CD4-positive, alpha-beta T cell treated with Interleukin-4 for 4 hours (primary cell): ENCODE measurements at regions not wholly inside any gene's neighbourhood (a gene's known extent, or its start where the extent isn't known, plus 50 kb on each side); places are given as distances from the start of the nearest gene placed in this dataset.
A peak's percentile ranks its signal among the peaks of the same experiment; 100 is the strongest.

ENCODE experiments used
- DNase-seq: peaks from one replicate; pipeline ENCODE4 v3.0.0-alpha.2; 2020

DNA sequence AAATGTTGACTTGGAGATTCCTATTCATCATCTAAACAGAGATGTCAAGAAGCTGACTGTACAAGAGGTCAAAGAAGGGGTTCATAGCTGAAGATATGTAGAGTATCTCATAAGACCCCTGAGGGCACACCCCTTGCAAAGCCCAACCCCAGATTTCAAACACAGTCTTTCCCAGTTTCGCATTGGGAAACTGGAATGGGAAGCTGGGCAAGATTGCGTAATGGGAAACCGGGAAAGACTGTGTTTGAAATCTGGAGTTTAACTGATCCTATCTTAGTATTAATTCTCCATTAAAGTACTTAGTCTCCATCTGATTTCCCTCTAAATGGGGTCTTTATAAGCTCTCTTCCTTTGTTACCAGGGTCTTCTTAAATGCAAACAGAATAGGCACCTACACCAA is 99.5 kb downstream of the FAM76B start:
- no peak for DNase-seq

- DNase-seq = peak; percentile 86
These were observed 100.9 kb downstream of the FAM76B start for GRCh38 chr11:95688501-95689222.

GRCh38 chr11:95688015-95688414 is 101.6 kb downstream of the FAM76B start:
- peak; percentile 25 for DNase-seq

- DNase-seq = no peak
These were observed 103.3 kb downstream of the FAM76B start for GRCh38 chr11:95686265-95686664.

- DNase-seq = no peak
These were observed 104.9 kb downstream of the FAM76B start for GRCh38 chr11:95684701-95685100.

DNA sequence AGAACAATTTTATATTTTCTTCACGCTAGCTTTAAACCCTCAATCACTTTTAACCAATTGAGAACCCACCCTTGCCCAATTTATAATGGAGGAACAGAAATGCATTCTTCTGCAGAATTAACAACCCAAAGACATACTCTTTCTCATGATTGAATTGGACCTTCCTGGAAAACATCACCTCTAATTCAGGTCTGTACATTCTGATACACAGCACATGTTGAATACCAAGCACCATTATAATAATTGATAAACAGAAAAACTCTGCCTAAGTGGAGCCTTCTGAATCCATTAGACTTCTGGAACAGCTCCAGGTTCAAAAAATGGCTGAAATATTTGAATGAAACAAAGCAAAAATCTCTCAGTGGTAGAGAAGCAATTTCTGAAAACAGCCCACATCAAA is 105.4 kb downstream of the FAM76B start:
- no peak for DNase-seq

DNA sequence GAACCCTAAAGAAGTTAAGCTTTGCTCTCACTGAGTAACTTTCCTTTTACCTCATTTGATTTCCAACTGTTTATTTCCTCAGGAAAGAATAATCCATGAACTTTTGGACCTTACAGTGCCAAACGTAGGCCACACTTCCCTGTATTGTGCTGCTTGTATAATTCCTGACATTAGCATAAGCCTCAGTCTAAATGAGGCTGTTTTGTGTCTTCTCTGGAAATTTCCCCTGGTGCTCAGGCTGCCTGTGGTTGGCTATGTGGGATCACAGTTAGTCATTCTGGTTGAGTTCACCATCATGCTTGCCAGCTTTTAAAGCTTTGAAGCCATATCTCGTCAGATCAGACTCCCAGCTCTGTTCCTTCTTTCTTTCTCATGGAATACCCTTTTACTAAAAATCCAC is 107.0 kb downstream of the FAM76B start:
- peak; percentile 37 for DNase-seq

DNA sequence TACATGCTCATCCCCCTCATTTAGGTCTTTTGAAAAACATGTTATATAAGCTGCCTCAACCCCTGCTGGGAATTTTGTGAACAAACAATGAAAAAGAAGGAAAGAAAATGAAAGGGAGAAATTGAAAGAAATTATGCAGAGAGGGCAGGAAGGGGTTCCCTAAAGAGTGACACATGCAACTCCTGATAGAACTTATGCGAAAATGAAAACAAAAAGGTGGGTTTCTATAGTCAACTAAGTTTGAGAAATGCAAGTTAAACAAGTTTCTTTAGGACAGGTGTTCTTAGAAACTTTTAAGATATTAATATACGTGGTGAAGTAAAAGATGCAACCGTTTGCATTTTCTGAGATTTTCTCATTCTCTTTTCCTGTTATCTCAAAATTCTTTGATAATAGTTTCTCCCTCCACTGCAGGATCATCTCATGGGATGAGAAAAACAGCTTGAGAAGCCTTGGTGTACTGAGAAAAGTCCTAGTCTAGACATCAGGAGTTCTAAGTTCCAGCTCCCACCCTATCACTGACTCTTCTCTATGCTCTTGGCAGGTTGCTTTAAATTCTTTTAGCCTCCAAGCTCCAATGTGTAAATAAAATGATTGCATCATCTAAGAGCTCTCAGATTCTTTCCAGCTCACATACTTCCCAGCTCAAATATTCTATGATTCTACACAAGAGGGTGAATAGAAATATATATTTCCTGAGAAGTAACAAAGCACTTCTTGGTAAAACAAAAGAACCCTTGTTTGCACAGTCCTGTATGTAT is 109.2 kb downstream of the FAM76B start:
- DNase-seq = peak; percentile 48

DNA sequence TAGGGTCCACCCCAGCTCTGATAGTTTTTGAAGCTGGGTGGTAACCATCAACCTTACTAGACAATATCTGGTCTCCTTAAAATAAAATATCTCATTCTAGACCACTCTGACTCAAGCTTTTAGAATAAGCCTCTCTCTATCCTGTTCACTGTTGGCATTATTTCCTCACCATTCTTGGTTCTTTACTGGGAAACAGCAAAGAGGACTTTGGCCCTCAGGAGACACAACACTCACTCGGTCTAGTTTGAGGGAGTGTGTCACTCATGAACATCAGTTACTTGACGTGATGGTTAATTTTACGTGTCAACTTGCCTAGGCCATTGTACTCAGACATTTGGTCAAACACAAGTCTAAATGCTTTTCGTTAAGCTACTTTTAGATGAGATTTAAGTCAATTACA is 110.6 kb downstream of the FAM76B start:
- no peak for DNase-seq

GRCh38 chr11:95676308-95676707 is 113.3 kb downstream of the FAM76B start:
- no peak for DNase-seq

DNA sequence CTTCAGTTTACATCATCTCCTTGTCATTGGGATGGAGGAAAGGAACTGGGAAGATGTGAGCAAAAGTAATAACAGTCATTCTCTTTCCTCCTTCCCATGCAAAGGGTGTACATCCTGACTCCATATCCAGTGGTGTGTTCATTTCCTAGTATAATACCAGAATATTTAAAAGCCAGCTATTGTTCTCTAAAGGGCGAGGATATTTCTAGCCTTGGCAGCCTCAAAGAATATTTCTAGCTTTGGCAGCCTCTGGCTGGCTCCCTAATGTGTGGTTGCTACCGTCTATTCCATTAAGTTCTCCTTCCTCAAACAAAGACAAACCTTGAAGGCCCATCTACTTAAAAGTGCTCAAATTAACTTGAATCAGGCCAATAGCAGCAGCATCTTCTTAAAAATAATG is 114.0 kb downstream of the FAM76B start:
- no peak for DNase-seq

DNA sequence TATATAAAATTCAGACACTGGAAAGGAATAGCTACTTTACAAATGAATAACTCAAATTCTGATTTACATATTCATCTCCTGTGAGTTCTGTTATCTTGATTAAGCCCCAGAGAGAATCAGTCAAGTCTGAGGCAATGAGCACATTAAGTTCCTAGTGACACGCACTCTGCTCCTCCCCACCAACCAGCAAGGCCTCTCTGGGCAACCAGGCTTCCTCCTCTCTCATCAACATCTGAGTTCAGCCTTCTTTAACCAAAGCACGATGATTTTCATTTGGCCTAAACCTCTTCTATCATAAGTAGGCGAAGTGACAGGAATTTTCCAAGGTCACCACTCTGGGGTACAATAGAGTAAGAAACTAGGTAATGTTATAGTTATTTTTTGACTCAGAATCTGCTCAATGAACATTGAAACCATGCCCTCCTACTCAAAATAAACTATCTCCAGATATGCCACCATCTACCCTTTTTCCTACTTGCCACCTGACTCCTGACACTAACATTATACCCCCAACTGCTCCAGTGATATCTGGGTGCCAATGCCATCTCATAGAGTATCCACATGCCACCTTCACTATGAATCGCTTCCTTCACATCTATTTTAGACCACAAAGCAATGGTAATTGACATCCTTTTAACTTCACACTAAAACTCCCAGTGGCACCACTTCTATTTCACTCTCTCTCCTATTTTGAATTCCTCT is 114.8 kb downstream of the FAM76B start:
- peak; percentile 24 for DNase-seq

DNA sequence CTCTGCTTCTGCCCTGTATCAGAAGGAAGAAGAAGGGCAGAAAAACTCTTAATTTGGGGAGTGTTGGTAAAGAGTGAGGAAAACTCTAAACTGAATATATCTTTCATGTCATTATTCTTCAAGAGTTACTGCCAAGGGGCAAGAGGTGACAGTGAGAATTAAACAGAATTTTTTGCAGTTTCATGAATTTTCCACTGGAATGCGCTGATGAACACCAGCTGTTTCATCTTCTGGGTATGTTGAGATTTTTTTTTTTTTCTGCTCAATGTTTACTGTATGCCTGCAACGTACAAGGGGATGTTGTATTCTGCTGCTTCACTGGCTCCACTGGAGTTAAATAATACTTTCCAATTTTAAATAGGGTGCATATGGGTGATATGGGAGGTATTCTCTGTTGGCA is 117.8 kb downstream of the FAM76B start:
- DNase-seq = no peak

- no peak for DNase-seq
These were observed 121.5 kb downstream of the FAM76B start for GRCh38 chr11:95668131-95668530.

GRCh38 chr11:95661162-95661561 is 128.4 kb downstream of the FAM76B start:
- DNase-seq = no peak

DNA sequence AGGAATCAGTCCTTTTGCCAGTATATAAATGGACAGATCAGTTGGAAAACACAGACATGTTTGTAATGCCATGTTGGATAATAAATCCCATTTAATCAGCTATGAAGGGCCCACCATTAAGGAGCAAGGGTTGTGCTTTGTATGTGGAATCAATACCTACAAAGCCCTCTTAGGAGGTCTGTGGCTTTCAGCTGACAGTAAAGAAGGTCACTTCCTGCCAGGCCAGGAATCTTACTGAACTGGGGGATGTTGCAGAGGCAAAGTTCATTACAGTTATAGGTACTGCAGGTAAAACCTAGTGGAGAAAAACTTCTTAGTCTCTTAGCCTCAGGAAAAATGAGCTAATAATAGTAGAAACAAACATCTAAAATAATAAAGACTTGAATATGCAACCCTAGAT is 129.5 kb downstream of the FAM76B start:
- DNase-seq = no peak

GRCh38 chr11:95659088-95659487 is 130.5 kb downstream of the FAM76B start:
- DNase-seq = no peak

GRCh38 chr11:95655536-95655935 is 134.0 kb downstream of the FAM76B start:
- DNase-seq = no peak

- no peak for DNase-seq
These were observed 135.9 kb downstream of the FAM76B start for GRCh38 chr11:95653680-95654079.

DNA sequence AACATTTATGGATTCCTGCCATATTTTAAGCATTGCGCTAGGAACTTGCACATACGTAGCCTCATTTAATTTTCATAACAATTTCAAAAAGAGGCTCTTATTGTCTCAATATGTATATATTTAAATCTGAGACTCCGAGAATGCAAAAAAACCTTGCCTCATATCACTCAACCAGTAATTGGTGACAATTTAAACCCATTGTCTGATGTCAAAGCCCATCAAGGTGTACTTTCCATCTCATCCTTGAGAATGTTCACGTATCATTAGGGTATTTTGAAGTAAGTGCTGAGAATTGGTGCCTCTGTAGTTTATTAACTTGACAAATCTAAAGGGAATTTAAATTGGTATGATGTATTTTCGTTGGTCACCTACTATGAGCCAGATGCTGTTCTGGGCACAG is 136.5 kb downstream of the FAM76B start:
- no peak for DNase-seq

- DNase-seq = no peak
These were observed 137.5 kb downstream of the FAM76B start for GRCh38 chr11:95652002-95652472.

GRCh38 chr11:95650276-95650675 is 139.3 kb downstream of the FAM76B start:
- no peak for DNase-seq

- DNase-seq = no peak
These were observed 141.7 kb downstream of the FAM76B start for GRCh38 chr11:95647871-95648270.

GRCh38 chr11:95647355-95647754 is 142.2 kb downstream of the FAM76B start:
- no peak for DNase-seq
